ENCODE measurements at regions not wholly inside any gene's neighbourhood (a gene's known extent, or its start where the extent isn't known, plus 50 kb on each side); places are given as distances from the start of the nearest gene placed in this dataset.
"Not testable (repeated sequence)": the region's sequence is repeated elsewhere in the genome, so short reads cannot be mapped to it uniquely, and the experiment has no call there.

DNA sequence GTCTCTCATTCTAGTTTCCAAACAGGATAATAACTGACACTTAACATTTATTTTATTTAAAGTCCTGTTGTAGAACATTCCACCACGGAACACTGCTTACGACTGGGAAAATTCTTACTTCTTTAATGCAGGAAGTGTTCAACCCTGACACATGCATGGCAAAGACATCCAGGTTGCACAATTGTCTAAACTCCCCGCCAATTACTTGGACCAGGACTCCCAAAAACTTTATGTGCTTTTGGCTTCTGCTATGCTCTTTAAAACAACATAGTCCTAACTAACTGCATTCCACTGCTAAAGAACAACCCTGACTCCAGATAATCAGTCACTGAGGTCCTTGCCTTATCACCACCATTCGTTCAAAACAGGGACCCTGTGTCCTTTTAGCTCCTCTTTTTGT, 995.8 kb downstream of the LTN1 start:
- DNase-seq (ENCODE audit: low read depth in 2 of 2), result not testable (repeated sequence)

DNA sequence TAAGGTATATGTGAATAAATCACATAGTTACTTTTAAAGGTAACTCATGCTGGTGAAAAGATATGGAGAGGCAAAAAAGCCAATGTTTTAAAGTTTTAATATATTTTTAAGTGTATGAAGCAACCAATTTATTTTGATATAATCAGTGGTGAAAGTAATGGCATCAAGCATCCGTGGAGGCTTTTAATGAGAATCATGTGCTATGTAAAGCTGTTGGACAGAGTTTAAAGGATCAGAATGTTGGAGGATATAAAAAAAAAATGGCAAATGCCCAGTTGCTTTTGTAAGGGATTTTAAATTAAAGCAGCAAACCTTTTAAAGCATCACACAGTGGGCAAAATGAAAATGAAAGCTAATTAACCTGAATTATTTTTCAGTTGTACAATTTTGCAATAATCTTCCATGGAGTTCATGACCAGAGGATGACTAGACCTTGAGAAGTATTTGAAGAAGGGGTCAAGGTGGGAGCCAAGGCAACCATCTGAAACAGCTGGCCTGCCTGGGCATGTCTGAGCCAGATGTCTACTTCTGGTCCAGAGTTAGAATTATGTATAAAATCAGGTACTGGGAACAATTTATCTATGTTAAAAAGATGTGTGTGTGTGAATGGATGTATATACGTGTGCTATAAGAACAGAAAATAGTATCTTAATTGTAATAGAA, 1007.9 kb downstream of the LTN1 start:
- DNase-seq (ENCODE audit: low read depth in 2 of 2), result not testable (repeated sequence)

DNA sequence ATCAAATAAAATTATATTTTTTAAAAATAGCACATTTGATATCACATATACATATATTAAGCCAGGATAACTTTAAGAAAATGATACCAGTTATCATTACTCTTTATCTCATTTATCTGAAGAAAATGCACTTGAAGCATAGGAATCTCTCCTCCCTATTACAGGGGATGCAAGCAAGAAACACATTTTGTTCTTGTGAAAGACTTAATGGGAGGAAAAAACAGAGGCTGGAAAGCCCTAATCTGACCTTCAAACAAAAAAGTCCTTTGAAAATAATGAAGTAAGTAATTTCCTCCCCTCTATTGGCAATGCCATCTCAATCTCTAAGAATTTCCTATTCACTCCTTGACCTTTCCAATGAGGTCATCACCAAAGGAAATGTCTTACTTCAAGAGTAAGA, 1012.6 kb upstream of the ADAMTS5 start:
- DNase-seq (ENCODE audit: low read depth in 2 of 2), result not testable (repeated sequence)

DNA sequence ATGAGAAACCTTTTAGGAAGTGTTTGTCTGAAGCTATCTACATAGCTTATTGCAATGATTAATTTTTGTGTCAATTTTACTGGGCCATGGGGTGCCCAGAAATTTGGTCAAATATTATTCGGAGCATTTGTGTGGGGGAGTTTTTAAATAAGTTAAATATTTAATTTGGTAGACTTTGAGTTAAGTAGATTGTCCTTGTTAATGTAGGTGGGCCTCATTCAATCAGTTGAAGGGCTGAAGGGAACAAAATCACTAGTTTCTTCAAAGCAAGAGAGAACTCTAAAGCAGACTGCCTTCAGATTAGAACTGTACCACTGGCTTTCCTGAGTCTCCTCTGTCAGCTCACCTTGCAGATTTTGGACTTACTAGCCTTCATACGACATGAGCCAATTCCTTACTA, 1008.6 kb upstream of the ADAMTS5 start:
- no peak for DNase-seq (ENCODE audit: low read depth in 2 of 2)

DNA sequence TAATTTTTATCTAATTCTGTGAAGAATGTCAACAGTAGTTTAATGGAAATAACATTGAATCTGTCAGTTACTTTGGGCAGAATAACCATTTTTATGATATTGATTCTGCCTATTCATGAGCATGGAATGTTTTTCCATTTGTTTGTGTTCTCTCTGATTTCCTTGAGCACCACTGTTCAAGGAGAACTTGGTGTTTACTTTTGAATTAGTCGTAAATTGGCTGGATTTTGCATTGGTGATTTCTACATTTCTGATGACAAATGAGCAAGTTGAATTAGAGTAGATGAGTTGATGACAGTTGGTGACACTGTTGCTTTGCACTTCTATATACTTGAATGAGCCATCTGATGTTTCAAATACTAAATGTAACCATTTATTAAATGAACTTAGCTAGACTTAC, 1007.3 kb upstream of the ADAMTS5 start:
- not testable (repeated sequence) for DNase-seq (ENCODE audit: low read depth in 2 of 2)

DNA sequence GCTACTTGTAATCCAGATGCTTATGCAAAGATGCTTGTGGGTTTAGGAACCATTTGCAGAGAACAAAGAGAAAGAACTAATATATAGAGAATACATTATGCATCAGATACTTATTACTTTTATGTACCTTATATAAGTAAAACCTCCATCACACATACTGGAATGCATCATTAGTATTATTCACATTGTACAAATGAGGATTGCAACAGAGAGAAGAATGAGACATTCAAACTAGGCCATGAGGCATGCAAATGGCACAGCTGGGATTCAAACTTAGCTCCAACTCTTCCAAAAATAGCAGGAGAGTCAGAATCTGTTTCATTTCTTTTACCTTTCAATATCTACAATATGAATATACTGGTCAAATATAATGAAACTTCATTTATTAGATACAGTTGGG, 1001.4 kb upstream of the ADAMTS5 start:
- not testable (repeated sequence) for DNase-seq (ENCODE audit: low read depth in 2 of 2)

DNA sequence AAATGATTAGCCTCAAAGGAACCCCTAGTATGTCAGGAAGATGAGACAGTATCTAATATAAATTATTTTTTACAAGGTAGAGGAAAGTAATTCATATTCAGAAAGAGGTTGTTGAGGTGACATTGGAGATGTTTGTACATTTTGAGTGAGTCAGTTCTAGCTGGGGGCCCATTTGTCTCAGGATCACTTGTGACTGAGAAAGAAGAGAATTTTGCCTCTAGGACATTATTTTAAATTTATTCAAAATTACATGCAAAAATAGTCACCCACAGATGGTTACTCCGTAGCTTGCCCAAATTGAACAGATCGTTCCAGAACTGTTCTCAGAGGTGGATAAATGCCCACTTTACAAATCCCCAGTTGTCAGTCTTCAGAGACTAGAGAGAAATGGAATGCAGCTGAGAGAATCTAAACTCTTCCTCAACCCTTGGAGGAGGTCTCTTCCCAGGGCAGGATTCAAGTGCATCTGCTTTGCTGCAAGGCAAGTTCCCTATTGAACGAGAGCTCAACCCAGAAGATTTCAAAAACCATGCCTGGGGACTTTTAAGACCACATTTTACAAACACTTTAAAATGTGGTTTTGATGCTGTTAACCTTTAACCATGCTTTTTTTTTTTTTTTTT, 987.8 kb upstream of the ADAMTS5 start:
- DNase-seq (ENCODE audit: low read depth in 2 of 2), result no peak

DNA sequence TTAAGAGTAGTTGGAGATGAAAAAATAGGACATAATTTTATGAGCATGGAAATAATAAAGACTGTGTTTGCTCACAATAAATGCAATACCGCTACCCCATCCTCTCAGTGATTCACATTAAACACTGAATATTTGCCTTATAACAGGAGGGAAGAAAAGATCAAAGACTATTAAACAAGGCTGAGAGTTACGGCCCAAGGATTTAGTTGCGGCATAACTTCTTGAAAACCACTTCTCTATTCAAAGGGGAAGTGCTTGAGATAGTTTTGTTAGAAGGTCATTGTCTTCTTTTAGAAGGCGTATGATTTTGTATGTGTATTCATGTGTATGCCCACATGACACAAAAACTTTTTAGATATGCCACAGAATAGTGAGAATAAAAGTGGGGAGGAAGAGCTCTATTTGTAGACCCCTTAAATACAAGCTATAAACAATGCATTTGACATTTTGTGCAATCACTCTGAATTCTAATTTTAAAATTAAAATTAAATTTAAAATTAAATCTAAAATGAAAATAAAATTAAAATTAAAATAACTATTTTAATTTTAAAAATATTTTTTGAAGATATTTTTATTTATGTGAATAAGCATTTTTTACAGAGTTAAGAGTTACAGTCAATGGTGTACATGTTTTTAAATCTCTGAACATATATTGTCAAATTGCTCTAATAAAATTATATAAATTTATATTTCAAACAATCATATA, 986.6 kb upstream of the ADAMTS5 start:
- DNase-seq (ENCODE audit: low read depth in 2 of 2), result no peak

DNA sequence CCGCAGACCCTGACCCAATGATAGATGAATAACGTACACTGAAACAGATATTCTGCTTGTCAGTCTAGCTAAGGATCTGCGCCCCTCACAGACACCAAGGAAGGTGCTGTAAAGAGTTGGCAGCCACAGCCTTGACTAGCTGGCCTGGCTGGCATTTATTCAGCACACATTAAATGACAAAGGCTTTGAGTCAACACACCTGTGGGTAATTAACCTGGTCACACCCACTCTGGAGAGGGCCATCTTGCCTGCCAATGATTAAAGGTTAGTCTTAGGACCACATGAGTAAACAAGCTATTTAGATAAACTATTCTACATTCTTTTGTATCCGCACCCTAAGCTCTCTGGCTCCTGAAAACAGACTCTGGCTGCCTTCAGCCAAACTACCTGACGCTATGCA, 982.2 kb upstream of the ADAMTS5 start:
- DNase-seq (ENCODE audit: low read depth in 2 of 2), result not testable (repeated sequence)

DNA sequence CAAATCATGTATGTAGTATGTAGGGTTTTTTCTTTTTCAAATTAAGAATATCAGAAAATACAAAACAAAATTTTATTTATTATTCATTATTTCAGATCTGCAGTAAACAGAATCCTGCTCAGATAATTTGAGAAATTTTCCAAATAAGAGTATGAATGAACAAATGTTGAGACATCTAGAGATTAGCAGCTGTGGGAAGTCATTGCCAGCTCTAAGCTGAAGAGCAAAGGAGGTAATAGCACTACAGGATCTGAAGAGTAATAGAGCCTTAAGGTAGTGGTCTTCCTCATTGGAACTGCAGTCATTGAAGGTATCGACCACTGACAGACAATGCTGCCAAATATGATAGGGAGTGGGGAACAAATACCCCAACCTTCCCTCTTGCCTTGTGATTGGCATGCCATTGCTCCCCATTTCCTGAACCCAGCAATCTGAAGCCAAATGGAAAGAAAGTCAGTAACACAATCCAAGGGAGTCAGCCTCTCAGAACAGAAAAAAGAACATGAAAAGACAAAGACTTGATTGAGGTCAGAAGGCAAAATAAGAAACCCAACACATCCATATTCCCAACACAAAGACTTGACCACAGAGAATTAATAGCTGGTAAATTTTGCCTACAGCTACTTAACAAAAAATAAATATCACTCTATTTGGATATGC, 963.4 kb upstream of the ADAMTS5 start:
- not testable (repeated sequence) for DNase-seq (ENCODE audit: low read depth in 2 of 2)

DNA sequence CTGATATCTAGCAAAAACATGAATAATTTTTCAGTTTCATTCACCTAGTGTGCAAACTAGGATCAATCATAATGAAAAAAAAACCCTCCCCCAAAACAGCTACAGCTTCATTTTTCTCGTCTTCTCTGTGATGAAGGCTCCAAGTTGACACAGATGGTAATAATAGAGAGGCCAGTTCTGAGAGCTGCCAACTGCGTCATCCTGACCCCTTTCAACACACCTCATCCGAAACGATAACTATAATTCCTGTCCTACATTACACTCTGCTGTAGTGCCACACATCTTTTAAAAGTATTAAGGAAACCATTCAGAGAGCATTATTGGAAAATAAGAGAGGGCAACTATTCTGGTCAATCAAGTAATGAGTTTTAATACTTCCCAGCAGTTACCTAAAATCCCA, 962.3 kb upstream of the ADAMTS5 start:
- not testable (repeated sequence) for DNase-seq (ENCODE audit: low read depth in 2 of 2)

DNA sequence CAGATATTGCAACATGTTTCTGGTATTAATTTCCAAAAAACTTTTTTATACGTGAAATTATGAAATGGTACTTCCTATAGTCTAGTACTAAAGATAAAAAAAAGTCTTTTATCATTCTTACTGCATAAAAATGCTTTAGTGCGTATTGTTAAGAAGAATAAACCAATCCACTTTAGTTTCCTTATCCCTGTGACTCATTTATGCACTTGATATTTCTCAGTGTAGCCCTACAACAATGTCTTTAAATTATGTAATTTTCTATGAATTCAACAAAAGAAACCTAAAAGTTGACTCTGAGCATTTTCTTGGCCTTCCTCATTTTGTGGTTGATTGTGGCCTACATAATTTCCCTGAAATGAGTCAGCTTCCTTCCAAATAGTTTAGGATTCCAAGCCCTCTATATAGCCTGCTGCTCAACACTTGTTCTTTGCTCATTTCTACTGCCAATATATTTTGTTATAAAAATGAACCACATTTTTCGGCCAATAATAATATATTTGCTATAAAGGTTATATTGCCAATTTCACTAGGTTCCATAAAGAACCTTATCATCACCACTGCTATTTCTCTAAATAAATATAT, 961.7 kb upstream of the ADAMTS5 start:
- not testable (repeated sequence) for DNase-seq (ENCODE audit: low read depth in 2 of 2)

DNA sequence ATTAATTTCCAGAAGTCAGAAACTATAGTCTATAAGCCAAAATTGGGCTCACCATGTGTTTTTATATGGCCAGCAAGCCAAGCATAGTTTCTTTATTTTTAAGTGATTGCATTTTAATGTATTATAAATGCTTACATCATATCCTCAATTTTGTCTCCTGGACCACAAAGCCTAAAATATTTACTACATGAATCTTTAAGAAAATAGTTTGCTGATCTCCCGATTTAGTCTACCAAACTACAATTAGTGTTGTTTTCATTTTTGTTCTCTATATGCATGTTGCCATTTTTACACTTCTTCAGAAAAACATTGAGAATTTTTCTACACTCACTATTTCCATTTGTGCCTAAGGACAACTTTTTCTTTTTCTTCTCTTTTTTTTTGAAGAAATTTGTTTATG, 954.5 kb upstream of the ADAMTS5 start:
- DNase-seq (ENCODE audit: low read depth in 2 of 2), result not testable (repeated sequence)

DNA sequence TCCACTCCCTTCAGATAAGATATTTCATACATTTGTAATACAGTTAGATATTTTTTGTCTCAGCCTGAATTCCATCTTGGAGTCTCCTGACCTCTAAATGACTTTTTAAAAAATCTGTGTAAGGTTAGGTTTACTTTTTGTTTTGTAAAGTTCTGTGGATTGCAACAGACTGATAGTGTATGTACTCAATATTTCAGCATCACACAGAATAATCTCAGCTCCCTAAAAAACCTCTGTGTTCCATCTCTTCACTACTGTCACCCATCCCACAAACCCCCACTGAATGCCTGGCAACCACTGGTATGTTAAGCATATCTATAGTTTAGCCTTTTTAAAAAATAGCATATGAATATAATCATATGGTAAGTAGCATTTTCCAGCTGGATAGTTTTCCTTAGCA, 951.1 kb upstream of the ADAMTS5 start:
- DNase-seq (ENCODE audit: low read depth in 2 of 2), result not testable (repeated sequence)

DNA sequence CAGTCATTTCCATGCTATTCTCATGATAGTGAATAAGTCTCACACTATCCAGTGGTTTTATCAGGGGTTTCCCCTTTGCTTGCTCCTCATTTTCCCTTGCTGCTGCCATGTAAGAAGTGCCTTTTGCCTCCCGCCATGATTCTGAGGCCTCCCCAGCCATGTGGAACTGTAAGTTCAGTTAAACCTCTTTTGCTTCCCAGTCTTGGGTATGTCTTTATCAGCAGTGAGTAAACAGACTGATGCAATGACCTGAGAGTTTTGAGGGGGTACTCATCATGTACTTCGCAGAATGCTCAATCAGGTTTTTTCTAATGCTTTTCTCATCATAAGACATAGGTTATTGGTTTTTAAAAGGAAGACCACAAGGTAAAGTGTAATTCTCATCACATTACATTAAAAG, 949.4 kb upstream of the ADAMTS5 start:
- not testable (repeated sequence) for DNase-seq (ENCODE audit: low read depth in 2 of 2)

DNA sequence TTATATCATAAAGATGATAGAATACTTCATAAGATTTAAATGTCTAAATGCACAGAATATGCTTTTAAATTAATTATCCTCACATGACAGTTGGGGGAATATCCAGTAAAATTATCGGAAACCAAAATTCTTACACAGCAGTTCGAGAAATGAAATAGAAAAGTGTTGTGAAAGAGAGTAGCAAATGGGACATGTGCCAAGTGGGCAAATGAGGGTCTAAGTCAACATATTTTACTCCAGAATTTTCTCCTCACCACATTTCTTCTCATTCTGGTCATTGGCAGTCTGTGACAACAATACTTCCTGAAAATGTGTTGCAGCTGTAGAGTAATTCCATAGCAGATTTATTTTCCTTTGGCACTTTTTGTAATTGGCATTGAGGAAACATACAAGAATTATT, 945.2 kb upstream of the ADAMTS5 start:
- DNase-seq (ENCODE audit: low read depth in 2 of 2), result not testable (repeated sequence)

DNA sequence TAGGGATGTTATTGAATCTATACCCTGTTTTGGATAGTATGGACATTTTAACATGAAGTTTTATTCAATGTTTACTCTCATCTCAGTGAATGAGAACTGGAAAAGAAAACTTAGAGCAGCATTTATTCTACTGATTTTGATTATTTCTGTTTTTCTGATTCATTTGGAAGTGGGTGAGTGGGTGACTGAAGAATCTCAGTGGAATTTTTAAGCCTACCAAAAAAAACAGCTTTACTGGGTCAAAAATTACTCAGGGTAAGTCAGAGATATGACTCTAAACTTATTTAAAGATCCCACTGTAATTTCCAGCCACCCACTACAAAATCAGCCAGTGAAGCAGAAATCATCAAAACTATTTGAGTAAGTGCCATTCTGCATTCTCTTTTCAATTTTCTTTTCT, 942.6 kb upstream of the ADAMTS5 start:
- DNase-seq (ENCODE audit: low read depth in 2 of 2), result not testable (repeated sequence)

DNA sequence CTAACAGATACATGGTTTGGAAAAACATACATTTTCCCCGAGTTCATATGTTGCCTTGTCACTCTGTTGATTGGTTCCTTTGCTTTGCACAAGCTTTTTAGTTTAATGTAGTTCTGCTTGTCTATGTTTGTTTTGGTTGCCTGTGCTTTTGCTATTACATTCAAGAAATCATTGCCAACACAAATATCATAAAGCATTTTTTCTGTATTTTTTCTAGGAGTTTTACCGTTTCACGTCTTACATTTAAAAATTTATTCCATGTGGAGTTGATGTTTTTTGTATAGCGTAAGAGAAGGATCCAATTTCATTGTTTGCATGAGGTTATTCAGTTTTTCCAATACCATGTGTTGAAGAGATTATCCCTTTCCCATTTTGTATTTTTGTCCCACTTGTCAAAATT, 941.9 kb upstream of the ADAMTS5 start:
- not testable (repeated sequence) for DNase-seq (ENCODE audit: low read depth in 2 of 2)

DNA sequence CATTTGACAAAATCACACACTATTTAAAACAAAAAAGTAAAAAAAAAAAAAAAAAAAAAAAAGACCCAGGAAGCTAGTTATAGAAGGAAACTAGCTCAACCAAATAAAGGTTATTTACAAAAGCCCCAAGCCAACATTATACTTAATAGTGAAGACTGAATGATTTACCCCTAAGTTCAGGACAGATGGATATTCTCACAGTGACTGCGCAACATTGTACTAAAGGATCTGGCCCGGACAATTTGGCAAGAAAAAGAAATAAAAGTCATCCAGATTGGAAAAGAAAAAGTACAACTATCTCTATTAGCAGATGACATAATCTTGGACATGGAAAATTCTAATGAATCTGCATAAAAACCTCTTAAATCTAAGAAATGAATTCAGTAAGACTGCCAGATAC, 936.0 kb upstream of the ADAMTS5 start:
- DNase-seq (ENCODE audit: low read depth in 2 of 2), result not testable (repeated sequence)

DNA sequence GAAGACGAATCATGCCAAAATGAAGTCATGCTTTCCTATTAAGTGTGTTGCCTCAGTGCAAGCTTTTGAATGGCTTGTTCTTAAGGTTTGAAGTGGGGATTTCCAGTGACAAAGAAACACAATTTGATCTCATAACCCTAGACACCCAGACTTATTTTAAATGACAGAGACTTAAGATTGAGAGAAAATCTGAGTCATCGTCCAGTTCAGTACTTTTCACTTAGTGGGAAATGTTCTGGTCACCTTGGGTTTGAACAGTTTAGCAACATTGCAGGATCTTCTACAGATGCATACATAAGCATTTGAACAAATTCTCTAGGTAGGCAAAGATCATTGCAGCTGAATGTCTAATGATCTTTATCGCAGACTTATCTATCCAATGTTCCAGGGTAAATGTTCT, 926.7 kb upstream of the ADAMTS5 start:
- not testable (repeated sequence) for DNase-seq (ENCODE audit: low read depth in 2 of 2)

DNA sequence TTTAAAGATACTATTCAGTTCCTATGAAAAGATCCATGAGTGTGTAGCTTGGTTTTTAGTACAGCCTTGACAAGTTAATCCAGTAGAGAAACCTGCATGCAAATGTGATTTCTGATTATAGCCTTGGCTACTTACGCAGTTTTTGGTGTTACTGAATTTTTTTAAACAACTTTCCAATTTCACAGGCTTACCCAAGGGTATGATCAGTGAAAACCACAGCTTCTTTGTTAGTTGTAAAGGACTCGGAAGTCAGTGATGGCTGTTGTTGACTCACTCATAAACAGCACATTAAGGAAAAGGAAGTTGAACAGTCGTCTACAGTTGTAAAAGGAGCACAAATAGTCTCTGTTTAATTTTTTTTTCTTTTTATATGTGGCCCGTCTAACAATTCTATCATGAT, 924.6 kb upstream of the ADAMTS5 start:
- not testable (repeated sequence) for DNase-seq (ENCODE audit: low read depth in 2 of 2)
